NB4 (cell line): ENCODE measurements at regions not wholly inside any gene's neighbourhood (a gene's known extent, or its start where the extent isn't known, plus 50 kb on each side); places are given as distances from the start of the nearest gene placed in this dataset.

Source experiments
- DNase-seq: peaks from one replicate; pipeline ENCODE4 v3.0.0; 2010; ENCODE audit warnings: low read depth
- H3K4me3 ChIP-seq: one replicate; pipeline ENCODE4 v1.5.1; 2011; ENCODE audit warnings: mild to moderate bottlenecking, low read depth, low read length, moderate library complexity
- CTCF ChIP-seq: IDR thresholded peaks from one replicate; pipeline ENCODE4 v1.5.1; 2012; ENCODE audit warnings: low read depth, low read length
- MAX ChIP-seq: IDR thresholded peaks from 2 replicates; pipeline ENCODE4 v1.6.1; 2011; ENCODE audit warnings: low read depth, low read length
- MYC ChIP-seq: IDR thresholded peaks from 2 replicates; pipeline ENCODE4 v1.6.1; 2011; ENCODE audit warnings: low read depth, low read length
- POLR2A ChIP-seq: IDR thresholded peaks from 2 replicates; pipeline ENCODE4 v1.6.1; 2011; ENCODE audit warnings: mild to moderate bottlenecking; ENCODE audit not compliant: insufficient read length; ENCODE audit errors: extremely low read depth

GRCh38 chr2:83908750-83909149 lies 550.3 kb downstream of the SUCLG1 start:
- no peak overlapping the region for H3K4me3 ChIP-seq
- TF ChIP-seq MAX (no peak), MYC (no peak), CTCF (no peak)
- no peak for DNase-seq

DNA sequence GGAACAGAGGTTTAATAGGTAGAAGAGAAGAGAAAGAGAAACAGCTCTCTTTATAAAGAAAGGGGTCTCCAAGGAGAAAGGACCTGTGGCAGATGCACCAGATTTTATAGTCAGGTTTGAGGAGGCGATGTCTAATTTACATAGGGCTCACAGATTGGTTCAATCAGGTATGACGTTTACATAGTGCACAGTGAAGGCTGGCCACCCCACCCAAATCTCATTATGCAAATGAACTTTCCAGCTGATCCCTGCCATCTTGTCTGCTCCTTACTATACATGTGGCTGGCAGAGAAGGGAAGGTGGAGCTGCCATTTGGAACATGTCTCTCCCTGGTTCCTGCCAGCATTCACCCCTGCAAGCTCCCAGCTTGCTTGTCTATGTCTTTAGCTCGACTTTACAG lies 557.8 kb downstream of the SUCLG1 start:
- DNase-seq = no peak
- no peak overlapping the region for H3K4me3 ChIP-seq
- TF ChIP-seq CTCF = no peak
- TF ChIP-seq POLR2A = no peak
- no peak for TF ChIP-seq MAX
- TF ChIP-seq MYC = no peak

DNA sequence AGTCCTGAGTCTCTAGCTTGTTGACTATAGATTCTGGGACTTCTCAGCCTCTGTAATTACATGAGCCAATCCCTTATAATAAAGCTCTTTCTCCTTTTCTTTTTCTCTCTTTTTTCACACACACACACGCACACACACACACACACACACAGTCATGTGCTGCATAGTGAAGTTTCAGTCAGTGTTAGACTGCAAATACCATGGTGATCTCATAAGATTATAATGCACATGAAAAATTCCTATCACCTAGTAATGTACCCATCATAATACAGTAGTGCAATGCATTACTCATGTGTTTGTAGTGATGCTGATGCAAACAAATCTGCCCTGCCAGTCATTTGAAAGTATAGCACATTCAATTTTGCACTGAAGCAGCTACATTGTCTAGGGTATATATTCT lies 558.2 kb downstream of the SUCLG1 start:
- DNase-seq = no peak
- TF ChIP-seq POLR2A (no peak), MAX (no peak), CTCF (no peak), MYC (no peak)

DNA sequence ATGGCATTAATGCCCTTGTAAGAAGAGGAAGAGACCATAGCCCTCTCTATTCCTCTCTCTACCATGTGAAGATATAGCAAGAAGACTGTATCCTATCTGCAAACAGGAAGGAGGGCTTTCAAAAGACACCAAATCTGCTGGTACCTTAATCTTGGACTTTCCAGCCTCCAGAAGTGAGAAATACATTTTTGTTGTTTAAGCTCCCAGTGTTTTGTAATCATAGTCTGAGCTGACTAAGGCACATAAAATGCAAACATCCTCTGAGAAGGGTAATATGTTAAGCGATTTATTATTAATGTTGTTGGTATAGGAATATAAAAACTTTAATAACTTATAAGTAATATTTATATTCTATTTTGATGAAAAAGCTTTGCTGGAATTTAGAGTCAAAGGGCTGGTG lies 559.8 kb downstream of the SUCLG1 start:
- no peak overlapping the region for H3K4me3 ChIP-seq
- no peak for DNase-seq
- TF ChIP-seq CTCF = no peak
- TF ChIP-seq MAX = no peak
- no peak for TF ChIP-seq MYC
- TF ChIP-seq POLR2A = no peak

More for the DNA sequence above, 558.2 kb downstream of the SUCLG1 start:
- no peak overlapping the region for H3K4me3 ChIP-seq

DNA sequence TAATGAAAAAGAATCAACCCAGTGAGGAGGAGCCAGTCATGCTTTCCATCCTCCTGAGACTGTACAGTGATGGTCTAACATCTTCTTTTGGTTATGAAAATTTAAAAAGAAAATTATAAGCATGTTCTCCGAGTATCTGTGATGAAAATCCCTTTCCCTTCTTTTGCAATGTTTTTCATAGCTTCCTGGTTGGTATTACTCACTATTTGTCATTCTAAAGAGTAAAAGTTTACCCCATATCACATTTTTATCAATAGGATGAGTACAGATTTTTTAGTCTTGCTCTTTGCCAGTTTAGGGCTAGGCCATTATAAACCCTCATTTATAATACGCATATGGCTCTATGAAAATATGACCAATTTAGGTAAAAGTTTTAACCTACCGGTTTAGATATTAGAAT lies 564.1 kb downstream of the SUCLG1 start:
- H3K4me3 ChIP-seq = no peak overlapping the region
- DNase-seq = no peak
- no peak for TF ChIP-seq CTCF
- no peak for TF ChIP-seq MAX
- no peak for TF ChIP-seq POLR2A
- no peak for TF ChIP-seq MYC

DNA sequence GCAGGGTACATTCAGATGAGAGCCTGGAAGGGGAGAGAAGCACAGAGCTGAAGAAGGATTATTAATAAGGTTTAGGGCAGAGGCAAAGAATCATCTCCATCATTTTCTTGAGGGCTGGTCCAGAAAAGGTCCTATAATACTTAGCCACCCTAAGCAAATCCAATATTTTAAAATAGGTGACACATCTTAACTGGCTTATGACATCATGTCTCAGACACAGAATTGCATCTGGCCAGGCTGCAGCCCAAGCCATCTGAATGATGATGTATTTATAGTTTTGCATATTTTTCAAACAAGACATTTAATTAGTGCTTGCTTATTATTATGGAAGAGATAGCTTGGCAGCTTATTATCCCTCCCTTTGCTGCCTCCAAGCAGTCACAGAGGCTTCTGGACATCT lies 571.3 kb downstream of the SUCLG1 start:
- no peak overlapping the region for H3K4me3 ChIP-seq
- TF ChIP-seq CTCF (no peak), MYC (no peak), POLR2A (no peak), MAX (no peak)
- DNase-seq = no peak
